ENCODE measurements at regions not wholly inside any gene's neighbourhood (a gene's known extent, or its start where the extent isn't known, plus 50 kb on each side); places are given as distances from the start of the nearest gene placed in this dataset.

GRCh38 chr11:34792814-34793258 lies 123.3 kb downstream of the APIP start:
- Mint-ChIP-seq H3K9me3 (ENCODE audit: unreplicated experiment) (peaks cover 11% of the 10 kb centered on the region), H3K4me1 (ENCODE audit: low read depth, unreplicated experiment) (no peaks in the 10 kb centered on the region), H3K36me3 (ENCODE audit: low read depth, unreplicated experiment) (peaks cover 7% of the 10 kb centered on the region), H3K4me3 (ENCODE audit: unreplicated experiment) (no peak overlapping the region), H3K27me3 (ENCODE audit: low read depth, unreplicated experiment) (peaks cover 2% of the 10 kb centered on the region), H3K27ac (ENCODE audit: unreplicated experiment) (no peak overlapping the region)
- DNase-seq (ENCODE audit: low read depth) (no peak), FAIRE-seq (no peak)
- H3K4me1 ChIP-seq (ENCODE audit: insufficient read depth, low read length): no peaks in the 10 kb centered on the region
- H3K9me3 ChIP-seq (ENCODE audit: insufficient read depth, low read depth, low read length): no peaks in the 10 kb centered on the region
- H3K27me3 ChIP-seq (ENCODE audit: insufficient read depth, low read length): no peaks in the 10 kb centered on the region
- no peaks in the 10 kb centered on the region for H3K36me3 ChIP-seq (ENCODE audit: insufficient read depth, low read length)
- no peaks in the 10 kb centered on the region for H3K79me2 ChIP-seq (ENCODE audit: insufficient read depth, low read length)
- no peaks in the 10 kb centered on the region for H4K20me1 ChIP-seq (ENCODE audit: insufficient read depth, low read length)
- H3K27ac ChIP-seq (ENCODE audit: low read depth, low read length): no peak overlapping the region
- H3K4me2 ChIP-seq (ENCODE audit: low read length): no peak overlapping the region
- TF ChIP-seq, protein P1, sequence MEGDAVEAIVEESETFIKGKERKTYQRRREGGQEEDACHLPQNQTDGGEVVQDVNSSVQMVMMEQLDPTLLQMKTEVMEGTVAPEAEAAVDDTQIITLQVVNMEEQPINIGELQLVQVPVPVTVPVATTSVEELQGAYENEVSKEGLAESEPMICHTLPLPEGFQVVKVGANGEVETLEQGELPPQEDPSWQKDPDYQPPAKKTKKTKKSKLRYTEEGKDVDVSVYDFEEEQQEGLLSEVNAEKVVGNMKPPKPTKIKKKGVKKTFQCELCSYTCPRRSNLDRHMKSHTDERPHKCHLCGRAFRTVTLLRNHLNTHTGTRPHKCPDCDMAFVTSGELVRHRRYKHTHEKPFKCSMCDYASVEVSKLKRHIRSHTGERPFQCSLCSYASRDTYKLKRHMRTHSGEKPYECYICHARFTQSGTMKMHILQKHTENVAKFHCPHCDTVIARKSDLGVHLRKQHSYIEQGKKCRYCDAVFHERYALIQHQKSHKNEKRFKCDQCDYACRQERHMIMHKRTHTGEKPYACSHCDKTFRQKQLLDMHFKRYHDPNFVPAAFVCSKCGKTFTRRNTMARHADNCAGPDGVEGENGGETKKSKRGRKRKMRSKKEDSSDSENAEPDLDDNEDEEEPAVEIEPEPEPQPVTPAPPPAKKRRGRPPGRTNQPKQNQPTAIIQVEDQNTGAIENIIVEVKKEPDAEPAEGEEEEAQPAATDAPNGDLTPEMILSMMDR (IDR thresholded peaks at IDR 0.05; ENCODE audit: insufficient read depth, low read depth, low read length): no peak
- no peak for TF ChIP-seq EZH2 (IDR thresholded peaks at IDR 0.05; ENCODE audit: insufficient read depth, low read length)
- peak overlapping the region; percentile 3 for H2AFZ ChIP-seq (ENCODE audit: low read depth, low read length)
- H3K9ac ChIP-seq (ENCODE audit: low read length): no peak overlapping the region
- H3K4me3 ChIP-seq (ENCODE audit: insufficient read depth, low read depth, low read length): no peak overlapping the region

GRCh38 chr11:34791780-34792542 lies 124.2 kb downstream of the APIP start:
- H3K27ac Mint-ChIP-seq (ENCODE audit: unreplicated experiment): no peak overlapping the region
- FAIRE-seq (no peak), DNase-seq (ENCODE audit: low read depth) (no peak)
- H3K9me3 Mint-ChIP-seq (ENCODE audit: unreplicated experiment): peaks cover 10% of the 10 kb centered on the region
- no peak overlapping the region for H3K27ac ChIP-seq (ENCODE audit: low read depth, low read length)
- H3K4me3 ChIP-seq (ENCODE audit: insufficient read depth, low read depth, low read length): no peak overlapping the region
- H3K4me1 Mint-ChIP-seq (ENCODE audit: low read depth, unreplicated experiment): no peaks in the 10 kb centered on the region
- H3K4me1 ChIP-seq (ENCODE audit: insufficient read depth, low read length): no peaks in the 10 kb centered on the region
- H3K36me3 Mint-ChIP-seq (ENCODE audit: low read depth, unreplicated experiment): peaks cover 6% of the 10 kb centered on the region
- H3K4me3 Mint-ChIP-seq (ENCODE audit: unreplicated experiment): no peak overlapping the region
- no peaks in the 10 kb centered on the region for H3K27me3 ChIP-seq (ENCODE audit: insufficient read depth, low read length)
- H2AFZ ChIP-seq (ENCODE audit: low read depth, low read length): no peak overlapping the region
- H3K4me2 ChIP-seq (ENCODE audit: low read length): no peak overlapping the region
- no peaks in the 10 kb centered on the region for H4K20me1 ChIP-seq (ENCODE audit: insufficient read depth, low read length)
- H3K9me3 ChIP-seq (ENCODE audit: insufficient read depth, low read depth, low read length): no peaks in the 10 kb centered on the region
- TF ChIP-seq EZH2 (IDR thresholded peaks at IDR 0.05; ENCODE audit: insufficient read depth, low read length): no peak
- TF ChIP-seq, protein P1 (IDR thresholded peaks at IDR 0.05; ENCODE audit: insufficient read depth, low read depth, low read length): no peak
- H3K27me3 Mint-ChIP-seq (ENCODE audit: low read depth, unreplicated experiment): peaks cover 2% of the 10 kb centered on the region
- no peak overlapping the region for H3K9ac ChIP-seq (ENCODE audit: low read length)
- no peaks in the 10 kb centered on the region for H3K36me3 ChIP-seq (ENCODE audit: insufficient read depth, low read length)
- H3K79me2 ChIP-seq (ENCODE audit: insufficient read depth, low read length): no peaks in the 10 kb centered on the region

DNA sequence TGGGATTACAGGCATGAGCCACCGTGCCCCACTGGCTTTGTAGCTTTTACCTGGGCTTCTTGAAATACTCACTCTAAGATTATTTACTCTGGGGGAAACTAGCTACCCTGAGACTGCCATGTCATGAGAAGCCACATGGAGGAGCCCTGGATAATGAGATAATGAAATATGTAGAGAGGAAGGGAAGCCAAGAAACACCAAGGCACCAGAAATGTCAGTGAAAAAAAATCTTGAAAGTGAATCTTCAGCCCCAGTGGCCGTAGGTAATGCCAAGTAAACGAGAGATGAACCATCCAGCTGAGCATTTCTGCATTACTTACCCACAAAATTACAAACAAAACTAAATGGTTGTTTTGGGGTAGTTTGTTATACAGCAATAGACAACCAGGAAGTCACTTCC lies 125.6 kb downstream of the APIP start:
- TF ChIP-seq EZH2 (IDR thresholded peaks at IDR 0.05; ENCODE audit: insufficient read depth, low read length): no peak
- TF ChIP-seq, protein P1 (IDR thresholded peaks at IDR 0.05; ENCODE audit: insufficient read depth, low read depth, low read length): no peak
- H3K4me2 ChIP-seq (ENCODE audit: low read length): no peak overlapping the region
- H3K9me3 ChIP-seq (ENCODE audit: insufficient read depth, low read depth, low read length): no peaks in the 10 kb centered on the region
- peaks cover 2% of the 10 kb centered on the region for H3K27me3 Mint-ChIP-seq (ENCODE audit: low read depth, unreplicated experiment)
- no peaks in the 10 kb centered on the region for H3K4me1 Mint-ChIP-seq (ENCODE audit: low read depth, unreplicated experiment)
- peaks cover 1% of the 10 kb centered on the region for H3K36me3 Mint-ChIP-seq (ENCODE audit: low read depth, unreplicated experiment)
- FAIRE-seq (no peak), DNase-seq (ENCODE audit: low read depth) (no peak)
- no peak overlapping the region for H3K9ac ChIP-seq (ENCODE audit: low read length)
- no peaks in the 10 kb centered on the region for H3K27me3 ChIP-seq (ENCODE audit: insufficient read depth, low read length)
- H4K20me1 ChIP-seq (ENCODE audit: insufficient read depth, low read length): no peaks in the 10 kb centered on the region
- no peaks in the 10 kb centered on the region for H3K79me2 ChIP-seq (ENCODE audit: insufficient read depth, low read length)
- H3K4me1 ChIP-seq (ENCODE audit: insufficient read depth, low read length): no peaks in the 10 kb centered on the region
- no peak overlapping the region for H3K4me3 Mint-ChIP-seq (ENCODE audit: unreplicated experiment)
- no peak overlapping the region for H3K4me3 ChIP-seq (ENCODE audit: insufficient read depth, low read depth, low read length)
- H2AFZ ChIP-seq (ENCODE audit: low read depth, low read length): no peak overlapping the region
- no peaks in the 10 kb centered on the region for H3K36me3 ChIP-seq (ENCODE audit: insufficient read depth, low read length)
- H3K27ac Mint-ChIP-seq (ENCODE audit: unreplicated experiment): no peak overlapping the region
- peaks cover 7% of the 10 kb centered on the region for H3K9me3 Mint-ChIP-seq (ENCODE audit: unreplicated experiment)
- H3K27ac ChIP-seq (ENCODE audit: low read depth, low read length): no peak overlapping the region

Measured in astrocyte (in vitro differentiated cells and primary cell).